DOHH2 (cell line): ENCODE measurements at regions not wholly inside any gene's neighbourhood (a gene's known extent, or its start where the extent isn't known, plus 50 kb on each side); places are given as distances from the start of the nearest gene placed in this dataset.

Experiments
- EZH2phosphoT487 ChIP-seq: fragments of 200-600 bp; sonication (generic); IDR thresholded peaks from 2 replicates; pipeline ENCODE4 v1.6.1; 2017; ENCODE audit warnings: borderline replicate concordance, mild to moderate bottlenecking, antibody characterized with exemption, low read length, moderate library complexity, mixed read lengths
- TF ChIP-seq, protein P1 (sequence below): fragments of 200-600 bp; sonication (generic); IDR thresholded peaks from one replicate; pipeline ENCODE4 v1.5.1; 2014; ENCODE audit warnings: antibody characterized with exemption, mild to moderate bottlenecking, low read depth, low read length; ENCODE audit not compliant: poor library complexity, severe bottlenecking

DNA sequence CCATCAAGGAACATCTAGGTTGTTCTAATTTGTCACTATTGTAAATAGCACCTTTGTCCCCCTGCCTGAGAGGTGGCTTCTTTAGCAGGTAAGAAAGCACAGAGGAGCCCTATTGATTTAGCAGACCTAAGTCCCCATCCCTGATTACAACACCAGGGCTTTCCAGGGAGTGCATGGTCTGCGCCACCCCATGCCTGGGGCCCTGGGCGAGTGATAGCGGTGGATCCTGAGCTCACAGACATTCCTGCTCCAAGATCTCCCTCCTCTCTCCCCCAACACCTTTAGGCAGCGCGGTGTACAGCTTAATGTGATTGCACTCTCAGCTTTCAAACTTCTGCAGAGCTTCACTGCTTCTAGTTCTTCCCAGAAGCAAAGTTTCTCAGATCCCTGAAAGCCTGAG, 67.4 kb upstream of the WWC1 start:
- TF ChIP-seq, protein P1, sequence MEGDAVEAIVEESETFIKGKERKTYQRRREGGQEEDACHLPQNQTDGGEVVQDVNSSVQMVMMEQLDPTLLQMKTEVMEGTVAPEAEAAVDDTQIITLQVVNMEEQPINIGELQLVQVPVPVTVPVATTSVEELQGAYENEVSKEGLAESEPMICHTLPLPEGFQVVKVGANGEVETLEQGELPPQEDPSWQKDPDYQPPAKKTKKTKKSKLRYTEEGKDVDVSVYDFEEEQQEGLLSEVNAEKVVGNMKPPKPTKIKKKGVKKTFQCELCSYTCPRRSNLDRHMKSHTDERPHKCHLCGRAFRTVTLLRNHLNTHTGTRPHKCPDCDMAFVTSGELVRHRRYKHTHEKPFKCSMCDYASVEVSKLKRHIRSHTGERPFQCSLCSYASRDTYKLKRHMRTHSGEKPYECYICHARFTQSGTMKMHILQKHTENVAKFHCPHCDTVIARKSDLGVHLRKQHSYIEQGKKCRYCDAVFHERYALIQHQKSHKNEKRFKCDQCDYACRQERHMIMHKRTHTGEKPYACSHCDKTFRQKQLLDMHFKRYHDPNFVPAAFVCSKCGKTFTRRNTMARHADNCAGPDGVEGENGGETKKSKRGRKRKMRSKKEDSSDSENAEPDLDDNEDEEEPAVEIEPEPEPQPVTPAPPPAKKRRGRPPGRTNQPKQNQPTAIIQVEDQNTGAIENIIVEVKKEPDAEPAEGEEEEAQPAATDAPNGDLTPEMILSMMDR = no peak
- no peak for TF ChIP-seq EZH2phosphoT487
